ENCODE measurements at regions not wholly inside any gene's neighbourhood (a gene's known extent, or its start where the extent isn't known, plus 50 kb on each side); places are given as distances from the start of the nearest gene placed in this dataset.

DNA sequence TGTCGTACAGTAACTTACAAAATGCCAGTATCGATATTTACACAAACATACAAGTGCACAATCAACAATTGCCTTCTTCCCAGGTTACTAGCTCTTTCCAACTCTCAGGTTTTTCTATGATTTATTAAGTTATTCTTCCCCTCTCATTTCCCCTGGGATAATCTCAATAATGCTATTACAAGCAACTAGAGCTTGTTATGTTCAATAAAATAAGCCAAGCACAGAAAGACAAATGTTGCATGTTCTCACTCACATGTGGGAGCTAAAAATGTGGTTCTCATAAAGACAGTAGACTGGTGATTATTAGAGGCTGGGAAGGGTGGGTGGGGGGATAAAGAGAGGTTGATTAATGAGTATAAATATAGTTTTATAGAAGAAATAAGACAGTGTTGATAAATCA lies 577.1 kb downstream of the HACE1 start:
- Histone ChIP-seq H3K79me2 (ENCODE audit: control insufficient read depth in 1 of 2, insufficient read depth in 2 of 2, low read length in 2 of 2) (no peaks in the 10 kb centered on the region), H3K27me3 (replicated peaks in 1 of 4; ENCODE audit: control insufficient read depth in 3 of 4, extremely low read depth in 1 of 4, insufficient read depth in 3 of 4, low read length in 3 of 4) (peaks cover 0 to 2% (median 0%) of the 10 kb centered on the region in 4 experiments; a peak in 1 of 7 replicates), H2AK5ac (ENCODE audit: low read depth, low read length) (no peak overlapping the region), H4K5ac (ENCODE audit: insufficient read length, low read depth, low read length) (no peak overlapping the region), H3K23ac (ENCODE audit: insufficient read length) (no peak overlapping the region), H4K20me1 (replicated peaks in 1 of 2; ENCODE audit: control insufficient read depth in 1 of 2, insufficient read depth in 2 of 2, low read length in 2 of 2) (no peaks in the 10 kb centered on the region), H3K4me2 (ENCODE audit: insufficient read depth in 1 of 2, low read depth in 2 of 2, low read length in 2 of 2) (no peak overlapping the region), H2BK120ac (replicated peaks; ENCODE audit: low read depth, low read length) (no peak overlapping the region), H3K56ac (replicated peaks; ENCODE audit: insufficient read length, low read depth, low read length) (no peak overlapping the region), H3K27ac (ENCODE audit: low read depth, low read length) (no peak overlapping the region), H3K4me1 (replicated peaks in 1 of 4; ENCODE audit: control insufficient read depth in 3 of 4, insufficient read depth in 4 of 4, low read length in 3 of 4) (no peaks in the 10 kb centered on the region), H2BK20ac (ENCODE audit: low read length) (no peak overlapping the region), H2BK15ac (ENCODE audit: low read length) (no peak overlapping the region), H3K14ac (ENCODE audit: insufficient read length) (no peak overlapping the region), H3K18ac (ENCODE audit: extremely low read depth, low read length) (no peak overlapping the region), H3K4me3 (ENCODE audit: extremely low read depth in 1 of 4, insufficient read depth in 2 of 4, low read depth in 3 of 4, low read length in 4 of 4) (no peak overlapping the region), H2AFZ (ENCODE audit: low read length) (no peak overlapping the region), H3K9ac (replicated peaks in 1 of 4; ENCODE audit: extremely low read depth in 1 of 4, low read depth in 3 of 4, low read length in 3 of 4) (no peak overlapping the region), H3K79me1 (ENCODE audit: low read depth, low read length) (no peaks in the 10 kb centered on the region), H2BK5ac (ENCODE audit: low read depth, low read length) (no peak overlapping the region), H3K23me2 (ENCODE audit: low read depth, low read length) (no peaks in the 10 kb centered on the region), H3K9me3 (ENCODE audit: insufficient read depth in 2 of 2, low read depth in 1 of 2, low read length in 1 of 2) (no peaks in the 10 kb centered on the region), H3K36me3 (ENCODE audit: control insufficient read depth in 2 of 4, insufficient read depth in 4 of 4, low read length in 3 of 4) (no peaks in the 10 kb centered on the region), H4K91ac (replicated peaks; ENCODE audit: insufficient read length, low read length) (no peak overlapping the region), H4K8ac (ENCODE audit: extremely low read depth, insufficient read depth, low read length) (no peak overlapping the region), H2BK12ac (ENCODE audit: low read depth, low read length) (no peak overlapping the region), H3K4ac (replicated peaks; ENCODE audit: insufficient read length, low read depth, low read length) (no peak overlapping the region)
- FAIRE-seq: no peak
- DNase-seq (ENCODE audit: low read depth in 1 of 2, low spot score in 2 of 2): no peak
- WGBS, 2 experiments (ENCODE audit: extremely low coverage in 1 of 2, insufficient coverage in 1 of 2, insufficient read length in 1 of 2, insufficient replicate concordance in 2 of 2, low coverage in 1 of 2, low lambda C conversion rate in 2 of 2, missing lambda C conversion rate in 1 of 2): 98% methylated on average over 2 of the region's 2 CpGs; no CpG with 5 or more reads in 1 of the 2 experiments
- TF ChIP-seq BACH1 (IDR thresholded peaks at IDR 0.05; ENCODE audit: low read length): no peak
- TF ChIP-seq PHF8 (conservative IDR thresholded peaks at IDR 0.05; ENCODE audit: low read depth, low read length): no peak
- TF ChIP-seq, protein P1, sequence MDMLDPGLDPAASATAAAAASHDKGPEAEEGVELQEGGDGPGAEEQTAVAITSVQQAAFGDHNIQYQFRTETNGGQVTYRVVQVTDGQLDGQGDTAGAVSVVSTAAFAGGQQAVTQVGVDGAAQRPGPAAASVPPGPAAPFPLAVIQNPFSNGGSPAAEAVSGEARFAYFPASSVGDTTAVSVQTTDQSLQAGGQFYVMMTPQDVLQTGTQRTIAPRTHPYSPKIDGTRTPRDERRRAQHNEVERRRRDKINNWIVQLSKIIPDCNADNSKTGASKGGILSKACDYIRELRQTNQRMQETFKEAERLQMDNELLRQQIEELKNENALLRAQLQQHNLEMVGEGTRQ (IDR thresholded peaks at IDR 0.05; ENCODE audit: low read length): no peak
- no peak for TF ChIP-seq EGR1 (IDR thresholded peaks at IDR 0.05; ENCODE audit: borderline replicate concordance, low read depth, low read length)
- TF ChIP-seq SRF (IDR thresholded peaks at IDR 0.05; ENCODE audit: low read depth, low read length): no peak
- ChIA-PET CTCF (ENCODE audit: partially characterized antibody) (interaction anchor here (0.8 to 1.1 kb wide), 3 partner anchors 43 to 507 kb away, joined by 3 to 4 read pairs (median 4); no protein-coding TSS in a partner anchor), POLR2A (ENCODE audit: partially characterized antibody) (no interaction called here)

Measured in H1 (cell line).